HCT116 (cell line): ENCODE measurements at regions not wholly inside any gene's neighbourhood (a gene's known extent, or its start where the extent isn't known, plus 50 kb on each side); places are given as distances from the start of the nearest gene placed in this dataset.

Experiments
- ATAC-seq: fragments of 200-7000 bp; cut with Tn5 transposase; 2 replicates; pipeline ENCODE4 v1.9.1; 2020; ENCODE audit warnings: mild to moderate bottlenecking, moderate library complexity
- BruUV-seq: library from RNA; stranded (reverse); fragments of 400-500 nt; replicated peaks from 2 replicates; lab custom pipeline; 2021; lab: Mats Ljungman, UMichigan
- CTCF ChIA-PET: fragments of 300-600 bp; sonication (Branson Sonifier 250); formaldehyde crosslinking; loops from one replicate; lab custom pipeline; 2021; ENCODE audit warnings: antibody characterized with exemption; lab: Charles Lee
- POLR2A ChIA-PET: fragments of 300-600, 350-600 bp; sonication (Branson Sonifier 250); formaldehyde crosslinking; loops from one replicate; lab custom pipeline; 2021; ENCODE audit warnings: antibody characterized with exemption; lab: Charles Lee
- RAD21 ChIA-PET, 2 experiments: fragments of 300-600 bp; sonication (Branson Sonifier 250); formaldehyde crosslinking; loops; one replicate each; lab custom pipeline; 2023; ENCODE audit warnings: low total read pairs in 2 of 2; ENCODE audit not compliant: uncharacterized antibody in 2 of 2, unreplicated experiment in 2 of 2, low non-redundant PET in 1 of 2; lab: Charles Lee
- DNase-seq: peaks from one replicate; pipeline ENCODE4 v3.0.0-alpha.2; 2010; ENCODE audit warnings: low read depth, low spot score
- H2AFZ ChIP-seq: fragments of 200-600 bp; shearing (Covaris generic), sonication (generic); 2 replicates; pipeline ENCODE4 v1.6.1; 2017; ENCODE audit warnings: low read depth, mixed run types, mixed read lengths, antibody characterized with exemption, low read length; ENCODE audit not compliant: poor library complexity, severe bottlenecking
- H3K27ac ChIP-seq: 2 replicates; pipeline ENCODE4 v1.5.1; 2012; ENCODE audit warnings: low read depth, low read length
- H3K27me3 ChIP-seq: fragments of 200-600 bp; sonication (generic); 2 replicates; pipeline ENCODE4 v1.6.1; 2016; ENCODE audit warnings: mixed run types, low read length, mixed read lengths; ENCODE audit not compliant: insufficient read depth
- H3K36me3 ChIP-seq, 2 experiments: fragments of 200-500 bp in 1 of 2; fragments of 200-600 bp in 1 of 2; sonication (Bioruptor generic) in 1 of 2; sonication (generic) in 1 of 2; 2 replicates each; pipeline versions ENCODE4 v1.5.1 to v1.6.1; 2014 to 2016; ENCODE audit warnings: low read length in 2 of 2, inconsistent platforms in 1 of 2, mixed read lengths in 1 of 2, mixed run types in 1 of 2; ENCODE audit not compliant: insufficient read depth in 2 of 2, control insufficient read depth in 1 of 2
- H3K4me1 ChIP-seq, 2 experiments: fragments of 200-600 bp in 1 of 2; sonication (generic) in 1 of 2; 2 replicates each; pipeline versions ENCODE4 v1.5.1 to v1.6.1; 2012 to 2017; ENCODE audit warnings: low read length in 2 of 2, inconsistent platforms in 1 of 2, mild to moderate bottlenecking in 1 of 2, mixed read lengths in 1 of 2, mixed run types in 1 of 2, moderate library complexity in 1 of 2; ENCODE audit not compliant: insufficient read depth in 2 of 2, control insufficient read depth in 1 of 2
- H3K4me2 ChIP-seq: fragments of 200-600 bp; sonication (generic); 2 replicates; pipeline ENCODE4 v1.6.1; 2017; ENCODE audit warnings: mixed run types, low read length, mixed read lengths
- H3K4me3 ChIP-seq, 2 experiments: fragments of 200-600 bp in 1 of 2; sonication (generic) in 1 of 2; replicated peaks in 1 of 2; 2 replicates each; pipeline ENCODE4 v1.5.1; 2011 to 2016; ENCODE audit warnings: low read length in 2 of 2, control low read depth in 1 of 2, low read depth in 1 of 2, mild to moderate bottlenecking in 1 of 2, mixed read lengths in 1 of 2, mixed run types in 1 of 2
- H3K79me2 ChIP-seq: fragments of 200-600 bp; sonication (generic); 2 replicates; pipeline ENCODE4 v1.6.1; 2017; ENCODE audit warnings: mild to moderate bottlenecking, mixed run types, low read length, moderate library complexity, mixed read lengths; ENCODE audit not compliant: insufficient read depth
- H3K9ac ChIP-seq: fragments of 200-600 bp; sonication (generic); 2 replicates; pipeline ENCODE4 v1.6.1; 2016; ENCODE audit warnings: low read length, mixed read lengths
- H3K9me2 ChIP-seq: fragments of 200-600 bp; sonication (generic), shearing (Covaris generic); 2 replicates; pipeline ENCODE4 v1.6.1; 2017; ENCODE audit warnings: mixed run types, mild to moderate bottlenecking, moderate library complexity; ENCODE audit not compliant: insufficient read depth
- H3K9me3 ChIP-seq, 2 experiments: fragments of 200-500 bp in 1 of 2; fragments of 200-600 bp in 1 of 2; sonication (Bioruptor generic) in 1 of 2; sonication (generic) in 1 of 2; 2 replicates each; pipeline ENCODE4 v1.6.1; 2014 to 2017; ENCODE audit warnings: low read length in 2 of 2, mixed read lengths in 2 of 2, inconsistent platforms in 1 of 2, low read depth in 1 of 2, mild to moderate bottlenecking in 1 of 2, mixed run types in 1 of 2, moderate library complexity in 1 of 2; ENCODE audit not compliant: control insufficient read depth in 1 of 2, insufficient read depth in 1 of 2
- H4K20me1 ChIP-seq: fragments of 200-600 bp; sonication (generic), shearing (Covaris generic); 2 replicates; pipeline ENCODE4 v1.6.1; 2017; ENCODE audit warnings: mixed run types, mild to moderate bottlenecking, moderate library complexity; ENCODE audit not compliant: insufficient read depth
- ATF3 ChIP-seq: IDR thresholded peaks from 2 replicates; pipeline ENCODE4 v1.6.1; 2012
- CEBPB ChIP-seq: IDR thresholded peaks from 2 replicates; pipeline ENCODE4 v1.6.1; 2012; ENCODE audit warnings: low read depth
- CTCF ChIP-seq, 3 experiments: fragments of 200-600 bp in 1 of 3; sonication (generic) in 1 of 3; IDR thresholded peaks in 2 of 3; conservative IDR thresholded peaks in 1 of 3; 2 replicates each; pipeline ENCODE4 v1.5.1; 2012 to 2017; ENCODE audit warnings: low read depth in 2 of 3, low read length in 2 of 3, antibody characterized with exemption in 1 of 3, borderline replicate concordance in 1 of 3, control low read depth in 1 of 3, mild to moderate bottlenecking in 1 of 3, mixed read lengths in 1 of 3, mixed run types in 1 of 3, moderate library complexity in 1 of 3; ENCODE audit not compliant: insufficient read depth in 1 of 3
- ELF1 ChIP-seq: IDR thresholded peaks from 2 replicates; pipeline ENCODE4 v1.6.1; 2012; ENCODE audit warnings: low read depth, borderline replicate concordance
- EZH2 ChIP-seq: fragments of 200-600 bp; sonication (generic); IDR thresholded peaks from 2 replicates; pipeline ENCODE4 v1.6.1; 2017; ENCODE audit warnings: antibody characterized with exemption, mixed run types
- JUND ChIP-seq: IDR thresholded peaks from 2 replicates; pipeline ENCODE4 v1.6.1; 2012
- RAD21 ChIP-seq: IDR thresholded peaks from 2 replicates; pipeline ENCODE4 v1.6.1; 2012; ENCODE audit warnings: low read depth, mild to moderate bottlenecking
- SP1 ChIP-seq: IDR thresholded peaks from 2 replicates; pipeline ENCODE4 v1.6.1; 2012; ENCODE audit warnings: low read depth
- SRF ChIP-seq: IDR thresholded peaks from 2 replicates; pipeline ENCODE4 v1.6.1; 2012; ENCODE audit warnings: low read depth
- YY1 ChIP-seq: IDR thresholded peaks from 2 replicates; pipeline ENCODE4 v1.6.1; 2011; ENCODE audit warnings: low read length, low read depth, moderate library complexity, mild to moderate bottlenecking; ENCODE audit not compliant: insufficient replicate concordance; ENCODE audit errors: extremely low read depth
- ZBTB33 ChIP-seq: IDR thresholded peaks from 2 replicates; pipeline ENCODE4 v1.6.1; 2011; ENCODE audit warnings: mild to moderate bottlenecking, low read length, moderate library complexity; ENCODE audit not compliant: insufficient replicate concordance; ENCODE audit errors: extremely low read depth
- intact Hi-C: fragments of 100-400 bp; cut with micrococcal nuclease; formaldehyde crosslinking; loops from 2 replicates; pipeline ENCODE4 v1.10.0; 2022

- no peaks in the 10 kb centered on the region for H3K79me2 ChIP-seq
- H2AFZ ChIP-seq: no peak overlapping the region
- H3K4me2 ChIP-seq: no peak overlapping the region
- no peaks in the 10 kb centered on the region for H4K20me1 ChIP-seq
- POLR2A ChIA-PET: no interaction called here
- no peaks in the 10 kb centered on the region for H3K9me2 ChIP-seq
- BruUV-seq: no TSS peak
- no peak overlapping the region for H3K9ac ChIP-seq
- no peak for DNase-seq
- TF ChIP-seq JUND (no peak), SRF (no peak), CTCF (IDR thresholded peaks at IDR 0.05 in 2 of 3, conservative IDR thresholded peaks at IDR 0.05 in 1 of 3; ENCODE audit: borderline replicate concordance in 1 of 3, insufficient read depth in 1 of 3, low read depth in 2 of 3, low read length in 2 of 3) (no peak), SP1 (no peak)
- H3K4me3 ChIP-seq: no peak overlapping the region
- CTCF ChIA-PET: interaction anchor here (1.3 kb wide), 1 partner anchor 82 kb away, joined by 3 read pairs; no protein-coding TSS in a partner anchor
- intact Hi-C loops: no loop called here
- peaks cover 40% of the 10 kb centered on the region for H3K27me3 ChIP-seq
- H3K9me3 ChIP-seq: no peaks in the 10 kb centered on the region
- H3K36me3 ChIP-seq: no peaks in the 10 kb centered on the region
- no peak for ATAC-seq
- no peak overlapping the region for H3K27ac ChIP-seq
- H3K4me1 ChIP-seq: no peaks in the 10 kb centered on the region
- RAD21 ChIA-PET: no interaction called here
Observed at GRCh38 chr9:86516564-86516963, 162.4 kb upstream of the TUT7 start.

- H4K20me1 ChIP-seq: no peaks in the 10 kb centered on the region
- H3K4me1 ChIP-seq: no peaks in the 10 kb centered on the region
- H3K9ac ChIP-seq: no peak overlapping the region
- TF ChIP-seq ELF1: no peak
- no peak for TF ChIP-seq RAD21
- TF ChIP-seq JUND: no peak
- no peak for TF ChIP-seq CEBPB
- no peak for TF ChIP-seq ZBTB33
- no peak for TF ChIP-seq ATF3
- no peak for TF ChIP-seq EZH2
- no peak for TF ChIP-seq YY1
- no peak for TF ChIP-seq SRF
- TF ChIP-seq CTCF (IDR thresholded peaks at IDR 0.05 in 2 of 3, conservative IDR thresholded peaks at IDR 0.05 in 1 of 3; ENCODE audit: borderline replicate concordance in 1 of 3, insufficient read depth in 1 of 3, low read depth in 2 of 3, low read length in 2 of 3): no peak
- H3K79me2 ChIP-seq: no peaks in the 10 kb centered on the region
- H3K9me3 ChIP-seq: no peaks in the 10 kb centered on the region
- RAD21 ChIA-PET: no interaction called here
- CTCF ChIA-PET: interaction anchor here (1.3 kb wide), 1 partner anchor 81 kb away, joined by 3 read pairs; no protein-coding TSS in a partner anchor
- BruUV-seq: no TSS peak
- no peaks in the 10 kb centered on the region for H3K36me3 ChIP-seq
- no peaks in the 10 kb centered on the region for H3K9me2 ChIP-seq
- H3K4me2 ChIP-seq: no peak overlapping the region
- no peak for ATAC-seq
- no peak overlapping the region for H2AFZ ChIP-seq
- H3K4me3 ChIP-seq: no peak overlapping the region
- POLR2A ChIA-PET: no interaction called here
- H3K27ac ChIP-seq: no peak overlapping the region
- intact Hi-C loops: no loop called here
- peaks cover 44% of the 10 kb centered on the region for H3K27me3 ChIP-seq
- DNase-seq: no peak
Observed at GRCh38 chr9:86515221-86515620, 161.0 kb upstream of the TUT7 start.
